Stimulated activated CD4-positive, alpha-beta T cell treated with anti-CD3 and anti-CD28 coated beads, TNF-alpha, amount 100 ng/mL, for 24 hours (primary cell): ENCODE measurements at regions not wholly inside any gene's neighbourhood (a gene's known extent, or its start where the extent isn't known, plus 50 kb on each side); places are given as distances from the start of the nearest gene placed in this dataset.

Source experiments
- DNase-seq, 3 experiments: peaks; one replicate each; pipeline ENCODE4 v3.0.0-alpha.2; 2020; ENCODE audit warnings: low read depth in 3 of 3

- no peak for DNase-seq
These were observed 505.4 kb downstream of the EIPR1 start for GRCh38 chr2:2872309-2872617.

GRCh38 chr2:2871480-2872308 lies 505.9 kb downstream of the EIPR1 start:
- no peak for DNase-seq

- no peak for DNase-seq
These were observed 507.5 kb downstream of the EIPR1 start for GRCh38 chr2:2870106-2870505.

- DNase-seq, result no peak
These were observed 508.1 kb downstream of the EIPR1 start for GRCh38 chr2:2869553-2869952.

GRCh38 chr2:2868085-2868484 lies 509.5 kb downstream of the EIPR1 start:
- no peak for DNase-seq

- no peak for DNase-seq
These were observed 510.1 kb downstream of the EIPR1 start for GRCh38 chr2:2867397-2867979.

- no peak for DNase-seq
These were observed 511.2 kb downstream of the EIPR1 start for GRCh38 chr2:2866459-2866858.

GRCh38 chr2:2862386-2862785 lies 515.2 kb downstream of the EIPR1 start:
- DNase-seq, result no peak

- DNase-seq, result no peak
These were observed 515.9 kb downstream of the EIPR1 start for GRCh38 chr2:2861666-2862240.

GRCh38 chr2:2860589-2861300 lies 516.9 kb downstream of the EIPR1 start:
- DNase-seq, result no peak

GRCh38 chr2:2859732-2860131 lies 517.9 kb downstream of the EIPR1 start:
- DNase-seq, result no peak

- no peak for DNase-seq
These were observed 518.5 kb downstream of the EIPR1 start for GRCh38 chr2:2859164-2859563.

- DNase-seq, result no peak
These were observed 520.7 kb downstream of the EIPR1 start for GRCh38 chr2:2856723-2857415.

GRCh38 chr2:2855297-2855696 lies 522.3 kb downstream of the EIPR1 start:
- no peak for DNase-seq

- DNase-seq, result no peak
These were observed 522.3 kb upstream of the MYT1L start for GRCh38 chr2:2853346-2853745.

GRCh38 chr2:2851806-2852777 lies 521.0 kb upstream of the MYT1L start:
- no peak for DNase-seq

- DNase-seq, result no peak
These were observed 520.2 kb upstream of the MYT1L start for GRCh38 chr2:2851316-2851715.

- DNase-seq, result no peak
These were observed 519.8 kb upstream of the MYT1L start for GRCh38 chr2:2850859-2851258.

- DNase-seq, result no peak
These were observed 519.2 kb upstream of the MYT1L start for GRCh38 chr2:2850218-2850755.

- DNase-seq, result no peak
These were observed 518.6 kb upstream of the MYT1L start for GRCh38 chr2:2849464-2850217.
